GM19467 (cell line): ENCODE measurements at regions not wholly inside any gene's neighbourhood (a gene's known extent, or its start where the extent isn't known, plus 50 kb on each side); places are given as distances from the start of the nearest gene placed in this dataset.

Experiments used
- ATAC-seq: cut with Tn5 transposase; IDR thresholded peaks from one replicate; pipeline ENCODE4 v1.9.1; 2021; ENCODE audit warnings: mild to moderate bottlenecking, moderate library complexity; ENCODE audit not compliant: unreplicated experiment

DNA sequence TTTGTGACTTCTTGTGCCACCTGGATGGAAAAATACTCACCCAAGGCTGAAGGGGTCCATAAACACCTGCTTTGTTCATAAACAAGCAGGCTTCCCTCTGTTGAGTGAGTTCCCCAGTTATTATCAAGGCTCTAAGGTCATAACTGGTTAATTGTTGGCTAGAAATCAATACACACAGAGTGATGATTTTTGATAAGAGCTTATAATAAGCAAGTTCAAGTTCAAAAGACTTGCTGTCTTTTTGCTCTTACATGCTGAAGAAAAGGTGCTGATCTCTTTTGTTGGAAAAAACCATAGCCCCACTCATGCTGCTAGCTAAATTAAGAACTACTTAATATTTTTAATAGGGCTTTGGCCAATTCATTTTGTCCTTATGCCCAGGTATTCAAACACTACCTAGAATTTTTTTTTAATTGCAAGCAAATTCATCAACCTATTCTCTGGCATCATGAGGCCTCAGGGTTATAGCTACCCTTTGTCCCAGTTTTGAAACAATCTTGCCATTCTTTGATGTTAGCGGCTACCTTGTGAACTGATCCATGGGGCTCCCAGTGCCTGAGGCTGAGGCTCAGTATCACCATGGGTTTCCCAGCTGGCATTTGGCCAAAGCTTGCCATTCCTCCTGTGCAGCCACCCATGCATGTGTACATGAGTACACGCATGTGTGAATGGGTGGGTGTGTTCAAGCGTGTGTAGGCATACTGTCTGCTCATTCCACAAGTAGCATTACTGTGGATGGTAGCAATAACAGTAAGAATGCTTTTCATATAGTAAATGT, 127.6 kb upstream of the LPP start:
- no peak for ATAC-seq

DNA sequence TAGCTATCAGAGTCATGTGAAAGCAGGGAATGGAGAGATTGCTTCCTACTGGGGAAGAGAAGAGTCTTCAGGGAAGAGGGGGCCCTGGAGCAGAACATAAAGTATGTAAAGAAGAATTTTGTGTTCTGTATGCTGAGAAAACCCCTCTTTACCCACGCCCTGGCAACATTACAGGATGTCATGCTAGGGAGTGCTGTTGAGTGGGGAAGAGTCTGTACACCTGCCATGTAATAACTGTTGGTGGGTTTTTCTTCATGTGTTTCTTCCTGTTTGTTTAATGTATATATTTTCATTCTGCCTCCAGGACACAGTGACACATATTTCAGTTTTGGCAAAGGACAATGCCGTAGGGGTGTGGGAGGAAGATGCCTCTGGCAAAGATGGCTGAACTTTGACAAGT, 122.8 kb upstream of the LPP start:
- ATAC-seq = no peak

DNA sequence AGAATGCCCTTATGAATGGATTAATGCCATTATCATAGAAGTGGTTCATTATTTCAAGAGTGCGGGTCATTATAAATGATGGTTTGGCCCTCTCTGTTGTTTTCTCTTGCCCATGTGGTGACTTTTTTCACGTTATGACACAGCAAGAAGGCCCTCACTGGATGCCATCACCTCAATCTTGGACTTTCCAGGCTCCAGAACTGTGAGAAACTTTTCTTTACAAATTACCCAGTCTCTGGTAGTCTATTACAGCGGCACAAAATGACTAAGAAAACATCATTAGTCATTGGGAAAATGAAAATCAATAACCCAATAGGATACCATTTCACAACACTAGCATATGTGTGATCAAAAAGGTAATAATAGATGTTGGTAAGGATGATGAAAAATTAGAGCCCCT, 119.0 kb upstream of the LPP start:
- ATAC-seq = no peak

DNA sequence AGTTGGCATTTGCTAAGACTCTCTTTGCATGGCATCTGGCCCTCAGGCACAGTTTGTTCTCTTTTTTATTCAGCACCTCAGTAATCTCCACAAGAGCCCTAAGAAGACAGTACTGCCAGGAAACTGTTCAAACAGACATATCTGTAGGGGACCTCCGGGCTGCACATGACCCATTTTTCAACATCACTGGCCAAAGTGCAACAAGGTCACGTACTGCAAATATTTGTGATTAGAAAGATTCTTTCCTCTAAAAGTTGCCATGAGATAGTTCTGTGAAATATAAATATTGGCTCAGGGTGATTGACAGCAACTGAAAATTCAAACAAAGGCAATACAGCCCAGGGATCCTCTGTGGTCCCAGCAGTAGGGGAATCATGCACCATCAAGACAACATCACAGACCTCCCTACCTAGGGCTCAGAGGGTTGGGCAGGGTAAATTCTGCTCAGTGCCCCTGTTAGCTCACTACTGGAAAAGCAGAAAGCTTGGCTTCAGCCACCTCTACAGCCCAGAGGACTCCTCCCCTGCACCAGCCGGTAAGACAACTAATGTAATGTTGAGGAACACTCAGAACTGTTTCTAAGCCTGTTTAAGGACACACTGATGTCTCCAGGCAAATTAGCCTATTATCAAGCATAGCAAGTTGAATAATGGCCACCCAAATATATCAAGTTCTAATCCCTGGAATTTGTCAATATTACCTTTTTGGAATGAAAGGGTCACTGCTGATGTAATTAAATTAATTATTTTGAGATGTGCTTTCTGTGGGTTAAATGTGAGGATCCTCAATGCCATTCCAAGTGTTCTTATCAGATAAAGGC, 117.4 kb upstream of the LPP start:
- no peak for ATAC-seq

DNA sequence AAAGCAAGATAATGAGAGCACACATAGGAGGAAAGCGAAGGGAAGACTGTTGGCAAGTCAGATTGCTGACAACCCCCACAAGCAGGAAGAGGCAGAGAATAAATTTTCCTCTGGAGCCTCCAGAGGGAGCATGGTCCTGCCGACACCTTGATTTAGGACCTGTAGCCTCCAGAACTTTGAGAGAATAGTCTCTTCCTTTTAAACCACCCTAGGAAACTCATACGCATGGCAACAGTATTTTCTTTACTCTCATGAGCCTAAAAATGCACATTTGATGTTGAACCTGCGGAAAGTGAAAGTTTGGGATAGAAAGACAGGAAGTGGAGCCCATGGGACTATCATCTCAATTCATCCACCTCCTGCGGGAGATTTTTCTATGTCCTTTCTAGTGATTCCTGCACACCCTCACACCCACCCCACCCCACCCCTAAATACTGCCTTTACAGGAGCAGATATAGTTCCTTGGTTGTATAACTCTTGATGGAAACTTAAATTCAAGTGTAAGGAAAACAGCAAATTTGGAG, 116.7 kb upstream of the LPP start:
- ATAC-seq = no peak

DNA sequence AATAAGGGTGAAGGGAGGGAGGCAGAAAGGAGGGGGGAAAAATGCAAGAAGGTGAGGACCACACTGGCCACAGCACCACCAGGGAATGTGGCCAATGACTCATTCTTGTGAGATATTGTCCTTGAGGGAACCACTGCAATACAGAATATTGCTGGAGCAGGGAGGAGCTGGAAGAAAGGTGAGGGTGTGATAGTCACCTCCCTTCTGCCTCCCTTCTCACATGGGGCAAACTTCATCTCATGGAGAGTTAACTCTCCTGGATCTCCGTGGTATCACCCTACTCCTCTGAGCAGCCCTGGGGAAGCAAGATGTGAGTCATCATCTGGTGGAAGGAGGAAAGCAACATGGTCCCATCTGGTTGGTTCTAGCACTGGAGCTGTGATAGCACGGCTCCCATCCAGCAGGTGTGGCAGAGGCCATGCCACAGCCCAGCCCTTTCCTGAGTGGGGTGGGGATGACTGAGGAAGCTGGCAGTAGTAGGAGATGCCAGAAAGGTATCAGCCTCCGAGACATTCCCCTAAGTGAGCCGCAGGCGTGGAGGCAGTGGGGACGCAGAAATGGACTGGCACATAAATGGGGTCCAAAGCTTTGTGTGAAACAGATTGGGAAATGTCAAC, 115.9 kb upstream of the LPP start:
- ATAC-seq = no peak

DNA sequence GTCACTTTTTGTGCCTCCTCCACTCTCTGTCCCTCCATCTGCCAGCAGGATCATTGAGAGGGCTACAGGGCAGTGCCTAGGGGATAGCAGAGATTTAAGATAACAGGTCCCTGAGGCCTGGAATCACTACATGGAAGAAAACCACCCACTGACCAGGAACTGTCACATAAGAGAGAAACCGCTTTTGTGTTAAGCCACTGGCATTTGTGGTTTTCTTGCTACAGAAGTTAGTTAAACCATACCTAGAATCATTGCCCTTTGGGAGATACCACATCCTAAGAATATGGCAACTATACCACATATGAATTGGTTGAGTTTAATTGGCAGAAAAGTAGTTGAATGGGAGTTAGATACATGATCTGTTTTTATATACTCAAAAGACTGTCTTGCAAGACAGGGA, 112.8 kb upstream of the LPP start:
- no peak for ATAC-seq

DNA sequence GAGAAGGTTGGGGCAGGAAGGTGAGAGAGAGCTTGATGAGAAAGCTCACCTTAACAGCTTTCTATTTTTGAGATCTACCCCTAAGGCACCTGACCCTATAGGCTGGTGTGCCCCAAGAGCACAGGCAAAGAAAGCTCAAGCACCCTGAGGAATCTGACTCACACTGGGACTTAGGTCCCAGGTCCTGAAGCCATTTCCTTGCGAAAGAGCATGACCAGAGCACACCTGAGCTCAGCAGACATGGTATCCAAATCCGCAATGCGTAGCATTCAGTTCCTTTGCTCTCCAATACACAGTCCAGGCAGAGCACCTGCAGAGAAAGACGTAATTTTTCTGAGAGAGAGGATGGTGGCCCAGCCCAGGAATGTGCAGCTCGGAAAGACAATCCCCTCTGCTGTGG, 112.1 kb upstream of the LPP start:
- no peak for ATAC-seq

DNA sequence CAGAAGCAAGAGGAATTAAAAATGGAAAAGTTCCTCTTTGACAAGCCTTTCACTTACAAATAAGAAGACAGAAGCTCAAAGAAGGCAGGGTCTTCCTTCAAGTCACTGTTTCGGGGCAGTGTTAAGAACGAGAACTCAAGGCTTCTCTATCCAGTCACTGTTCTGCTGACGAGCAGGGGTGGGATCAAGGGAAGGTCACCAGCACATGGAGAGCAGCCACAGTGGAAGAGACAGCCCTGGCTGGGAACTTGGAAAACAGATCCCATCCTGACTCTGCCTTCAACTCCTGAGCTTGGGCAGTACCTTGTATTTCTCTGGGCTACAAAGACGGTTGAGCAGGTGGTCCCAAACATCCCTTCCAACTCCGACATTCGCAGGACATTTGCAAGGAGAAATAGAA, 111.5 kb upstream of the LPP start:
- ATAC-seq = no peak

DNA sequence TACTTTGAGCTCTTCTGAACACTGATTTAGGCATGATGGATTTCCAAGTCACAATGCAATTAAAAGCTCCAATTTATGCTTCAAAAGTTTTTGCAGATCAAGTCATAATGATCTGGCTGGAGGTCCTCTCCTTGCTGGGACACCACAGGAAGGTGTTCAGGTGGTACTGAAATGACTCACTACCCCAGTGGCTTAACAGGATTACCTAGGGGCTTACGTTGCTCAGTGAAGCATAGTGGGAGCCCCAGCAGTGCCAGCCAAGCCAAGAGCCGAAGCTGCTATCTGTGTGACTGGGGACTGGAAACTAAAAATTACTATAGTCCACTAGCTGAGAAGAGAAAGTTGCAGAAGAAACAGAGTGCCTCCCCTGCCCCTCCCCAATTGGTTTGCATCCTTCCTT, 110.1 kb upstream of the LPP start:
- ATAC-seq = no peak

DNA sequence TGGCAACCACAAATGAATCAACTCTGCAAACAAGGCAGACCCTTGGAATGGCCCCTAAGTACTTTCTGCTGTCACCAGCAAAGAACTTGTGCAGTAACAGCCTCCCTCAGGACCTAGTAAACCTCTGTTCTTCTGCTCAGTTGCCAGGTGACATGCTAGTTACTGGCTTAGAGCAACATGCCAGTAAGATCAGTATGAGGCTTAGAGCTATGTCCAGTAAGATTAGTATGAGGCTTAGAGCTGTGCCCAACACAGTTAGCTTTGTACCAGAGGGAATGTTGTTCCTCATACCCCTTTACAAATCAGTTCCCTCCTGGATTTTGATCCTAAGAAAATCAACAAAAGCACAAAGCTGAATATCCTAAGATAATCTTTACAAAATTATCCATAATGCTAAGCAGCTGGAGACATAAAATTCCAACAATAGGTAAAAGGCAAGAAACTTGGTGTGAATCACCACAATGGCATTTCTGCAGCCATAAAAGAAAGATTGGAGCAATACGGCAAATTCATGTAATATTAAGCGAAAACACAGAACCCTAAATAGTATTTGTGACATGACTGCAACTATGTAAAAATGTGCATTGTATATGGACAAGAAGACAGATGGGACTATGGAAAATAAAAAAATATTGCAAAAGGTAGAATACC, 107.3 kb upstream of the LPP start:
- ATAC-seq = no peak

DNA sequence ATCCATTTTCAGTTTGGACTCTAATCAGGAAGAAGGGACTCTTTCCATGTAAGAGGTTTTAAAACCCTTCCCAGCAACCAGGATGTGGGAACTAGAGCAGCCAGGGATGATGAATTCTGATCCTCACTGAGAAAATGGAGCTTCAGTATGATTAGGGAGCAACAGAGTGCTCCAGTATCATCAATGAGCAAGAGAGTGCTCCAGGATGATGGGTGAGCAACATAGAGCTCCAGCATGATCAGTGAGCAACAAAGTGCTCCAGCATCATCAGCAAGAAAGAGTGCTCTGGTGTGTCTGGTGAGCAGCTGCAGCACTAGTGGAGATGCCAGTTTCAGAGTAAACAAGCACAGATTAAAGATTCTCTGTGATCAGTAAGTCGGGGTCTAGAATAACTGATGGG, 106.4 kb upstream of the LPP start:
- ATAC-seq = no peak

DNA sequence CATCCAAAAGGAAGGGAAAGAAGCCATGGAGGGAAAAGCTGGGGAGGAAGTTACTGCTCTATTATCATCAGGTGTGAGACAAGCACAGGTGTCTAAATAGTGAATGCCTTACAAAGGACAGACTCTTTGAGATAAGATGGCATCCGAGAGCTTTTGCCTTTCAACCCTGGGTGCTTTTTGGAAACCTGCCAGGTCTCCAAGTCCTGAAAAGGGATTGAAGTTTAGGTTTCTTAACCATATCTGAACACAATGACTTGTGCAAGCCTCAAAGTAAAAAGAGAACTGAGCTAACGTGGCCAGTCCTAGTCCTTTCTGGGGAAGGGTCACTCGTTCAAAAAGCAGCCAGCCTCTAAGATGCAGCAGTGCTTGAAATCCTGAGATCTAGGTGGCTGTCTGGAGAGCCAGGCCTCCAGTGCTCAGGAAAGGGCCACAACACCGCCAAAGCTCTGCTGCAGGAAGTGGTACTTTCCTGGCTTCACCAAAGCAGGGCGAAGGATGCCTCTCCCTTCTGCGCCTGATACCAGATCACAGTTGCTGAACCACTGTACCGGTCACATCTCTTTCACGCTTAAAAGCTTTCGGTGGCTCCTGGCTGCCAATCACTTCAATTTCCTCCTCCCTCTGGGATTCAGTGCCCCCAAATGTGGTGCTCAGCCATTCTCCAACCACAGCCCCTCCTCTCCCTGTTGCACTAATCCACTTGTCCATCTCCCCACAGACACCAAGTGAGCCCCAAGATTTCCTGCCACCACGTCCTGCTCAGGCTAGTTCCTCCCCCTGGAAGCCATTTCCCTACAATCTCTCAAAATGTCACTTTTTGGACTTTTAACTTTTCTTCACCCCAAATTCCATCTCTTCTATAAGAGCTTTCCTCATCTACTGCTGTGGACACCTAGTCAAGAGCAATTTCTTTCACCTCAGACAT, 104.1 kb upstream of the LPP start:
- no peak for ATAC-seq

DNA sequence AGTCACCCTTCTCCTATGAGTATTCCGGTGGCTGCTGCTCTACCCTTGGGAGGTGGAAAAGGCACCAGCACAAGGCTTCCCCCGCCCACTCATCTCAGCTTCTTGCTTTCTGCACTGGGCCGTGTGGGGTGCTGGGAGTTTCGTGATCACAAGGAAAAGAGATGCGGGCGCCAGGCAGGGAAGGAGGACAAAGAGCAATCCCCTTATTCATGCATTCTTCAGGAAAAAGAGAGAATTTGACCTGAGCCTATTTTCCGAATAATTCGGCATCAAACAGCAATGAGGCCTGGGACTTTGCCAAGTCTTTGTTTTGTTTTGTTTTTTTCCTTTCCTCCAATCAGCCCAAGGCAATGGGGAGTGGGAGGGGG, 102.2 kb upstream of the LPP start:
- no peak for ATAC-seq

DNA sequence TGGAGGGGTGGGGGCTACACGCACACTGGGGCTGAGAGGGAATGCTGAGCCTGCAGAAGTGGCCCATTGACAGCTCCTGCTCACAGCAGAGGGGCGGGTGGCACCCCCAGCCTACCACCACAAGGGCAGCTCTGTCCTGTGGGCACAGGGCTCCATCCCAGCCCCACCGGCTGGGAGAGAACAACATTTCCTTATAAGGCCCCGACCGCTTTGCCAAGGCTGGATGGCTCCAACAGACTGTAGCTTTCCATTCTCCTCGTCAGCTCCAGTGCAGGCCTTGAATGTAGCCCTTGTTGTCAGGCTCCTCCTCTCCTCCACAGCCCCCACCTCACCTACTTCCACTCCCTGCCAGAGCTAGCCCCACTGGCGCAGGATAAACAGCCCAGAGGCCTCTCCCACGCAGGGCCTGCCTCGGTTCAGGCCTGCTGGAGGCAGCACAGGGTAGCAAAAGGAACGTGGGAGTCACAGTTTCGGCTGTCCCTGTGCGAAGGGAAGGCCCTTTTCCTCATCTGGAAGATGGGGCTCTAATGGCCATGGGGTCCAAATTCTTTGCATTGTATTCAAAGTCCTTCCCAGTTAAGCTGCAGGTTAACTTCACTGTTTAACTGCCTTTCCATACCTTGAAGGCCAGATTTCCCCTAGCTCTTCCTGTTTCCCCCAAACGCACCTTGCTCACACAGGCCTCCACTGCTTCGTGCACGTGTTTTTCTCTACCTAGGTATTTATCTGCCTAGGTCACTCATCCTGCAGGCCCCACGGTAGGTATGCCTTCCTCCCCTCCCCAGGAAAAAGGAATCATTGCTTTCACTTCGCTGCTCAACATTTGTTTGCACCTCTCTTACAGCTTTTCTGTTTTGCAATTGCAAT, 101.6 kb upstream of the LPP start:
- ATAC-seq = no peak

DNA sequence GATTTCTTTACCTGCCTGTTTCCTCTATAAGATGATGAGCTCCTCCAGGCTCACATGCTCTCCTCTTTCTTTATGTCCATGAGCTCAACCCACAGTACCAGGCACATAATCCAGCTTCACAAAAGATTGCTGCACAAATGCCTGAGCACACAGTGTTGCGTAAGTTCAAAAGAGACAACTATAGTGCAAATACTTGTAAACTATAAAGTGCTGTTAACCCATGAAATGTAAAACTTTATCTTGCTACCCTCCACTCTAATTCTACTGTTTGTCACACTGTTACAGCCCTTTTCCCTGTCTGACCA, 101.0 kb upstream of the LPP start:
- ATAC-seq = no peak

DNA sequence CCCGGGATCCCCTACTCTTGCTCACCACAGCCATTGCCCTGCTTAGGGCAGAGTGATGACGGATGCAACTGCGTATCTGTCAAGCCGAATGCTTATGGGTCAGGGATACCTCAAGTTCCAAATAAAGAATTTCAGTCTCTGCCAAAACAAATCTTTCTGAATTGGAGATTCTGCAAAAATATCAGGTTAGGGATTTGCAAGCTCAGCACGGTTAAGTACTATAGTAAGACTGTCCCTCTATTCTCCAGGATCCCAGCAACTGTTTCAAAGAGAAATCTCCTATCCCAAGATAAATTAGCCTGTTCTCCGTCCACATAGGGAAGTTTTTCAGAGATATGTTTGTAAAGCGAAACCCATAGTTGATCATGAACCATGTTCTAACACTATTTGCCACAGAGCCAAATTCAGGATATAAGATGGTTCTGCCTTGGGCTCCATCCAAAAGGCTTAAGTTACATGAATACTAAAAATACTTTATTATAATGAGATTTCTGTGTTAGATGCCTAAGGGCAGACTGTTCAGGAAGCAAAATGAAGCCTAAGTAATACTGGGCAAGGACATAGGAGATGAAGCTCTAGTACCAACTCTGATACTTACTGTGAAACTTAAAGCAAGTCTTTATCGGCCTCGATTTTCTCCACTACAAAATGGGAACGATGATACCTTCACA, 100.1 kb upstream of the LPP start:
- no peak for ATAC-seq

DNA sequence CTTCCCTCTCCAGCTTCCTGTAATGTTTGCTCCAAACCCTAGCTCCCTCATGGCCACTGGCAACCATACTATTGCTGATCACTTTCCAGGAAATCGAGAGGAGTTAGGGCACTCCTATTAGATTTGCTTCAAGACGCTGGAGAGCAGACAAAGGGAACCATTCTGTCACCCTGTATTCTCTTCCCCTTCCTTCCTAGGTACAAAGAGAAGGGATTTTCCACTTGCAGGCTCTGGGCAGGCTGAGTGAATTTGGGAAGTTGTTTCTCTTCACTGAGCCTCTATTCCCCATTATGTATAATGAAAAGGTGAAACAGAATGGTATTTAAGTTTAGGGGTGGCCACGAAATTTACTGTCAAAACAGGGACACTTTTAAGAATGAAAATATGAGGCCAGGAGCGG, 99.4 kb upstream of the LPP start:
- no peak for ATAC-seq

DNA sequence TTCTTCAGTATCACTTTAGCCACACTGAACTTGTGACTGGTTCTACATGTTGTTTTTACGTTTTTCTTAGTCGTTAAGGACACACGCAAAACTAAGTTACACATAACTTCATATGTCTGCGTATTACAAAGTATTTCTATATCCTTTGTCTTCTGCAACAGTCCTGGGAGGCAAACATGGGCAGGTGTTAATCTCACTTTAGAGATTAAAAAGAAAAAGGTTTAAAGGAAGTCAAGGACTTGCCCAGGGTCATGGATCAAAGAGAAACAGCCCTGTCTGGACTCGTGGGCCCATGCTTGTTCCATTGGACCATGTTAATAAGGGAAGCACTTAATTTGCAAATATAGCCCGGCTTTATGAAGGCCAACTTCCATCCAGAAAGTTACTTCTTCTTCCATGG, 98.6 kb upstream of the LPP start:
- ATAC-seq = no peak
